Daoy (cell line): ENCODE measurements at regions not wholly inside any gene's neighbourhood (a gene's known extent, or its start where the extent isn't known, plus 50 kb on each side); places are given as distances from the start of the nearest gene placed in this dataset.

Experiments used
- DNase-seq: peaks from one replicate; pipeline ENCODE4 v3.0.0-alpha.2; 2015; ENCODE audit warnings: low read depth

- DNase-seq: peak; percentile 42
These were observed 92.8 kb upstream of the CACNA1E start for GRCh38 chr1:181390410-181391077.

- peak; percentile 36 for DNase-seq
These were observed 91.9 kb upstream of the CACNA1E start for GRCh38 chr1:181391301-181391900.

GRCh38 chr1:181392133-181392532, 91.2 kb upstream of the CACNA1E start:
- DNase-seq: no peak

- DNase-seq: peak; percentile 58
These were observed 90.6 kb upstream of the CACNA1E start for GRCh38 chr1:181392613-181393220.

GRCh38 chr1:181394766-181395165, 88.6 kb upstream of the CACNA1E start:
- DNase-seq: no peak

- DNase-seq: no peak
These were observed 87.1 kb upstream of the CACNA1E start for GRCh38 chr1:181396171-181396670.

GRCh38 chr1:181396811-181397210, 86.5 kb upstream of the CACNA1E start:
- DNase-seq: no peak

GRCh38 chr1:181397845-181398244, 85.5 kb upstream of the CACNA1E start:
- no peak for DNase-seq

GRCh38 chr1:181398544-181398943, 84.8 kb upstream of the CACNA1E start:
- DNase-seq: no peak

GRCh38 chr1:181405584-181405983, 77.7 kb upstream of the CACNA1E start:
- no peak for DNase-seq

- DNase-seq: peak; percentile 25
These were observed 76.3 kb upstream of the CACNA1E start for GRCh38 chr1:181406989-181407388.

- no peak for DNase-seq
These were observed 73.3 kb upstream of the CACNA1E start for GRCh38 chr1:181409981-181410380.

- DNase-seq: no peak
These were observed 70.6 kb upstream of the CACNA1E start for GRCh38 chr1:181412746-181413145.

GRCh38 chr1:181413195-181413815, 70.0 kb upstream of the CACNA1E start:
- DNase-seq: no peak

- no peak for DNase-seq
These were observed 69.5 kb upstream of the CACNA1E start for GRCh38 chr1:181413836-181414235.

GRCh38 chr1:181416268-181416860, 67.0 kb upstream of the CACNA1E start:
- no peak for DNase-seq

- DNase-seq: no peak
These were observed 65.4 kb upstream of the CACNA1E start for GRCh38 chr1:181417915-181418314.

GRCh38 chr1:181423301-181423918, 59.9 kb upstream of the CACNA1E start:
- DNase-seq: peak; percentile 51

GRCh38 chr1:181424786-181425403, 58.4 kb upstream of the CACNA1E start:
- DNase-seq: peak; percentile 64

GRCh38 chr1:181425566-181425965, 57.8 kb upstream of the CACNA1E start:
- no peak for DNase-seq

GRCh38 chr1:181429462-181429861, 53.9 kb upstream of the CACNA1E start:
- no peak for DNase-seq
